Memory B cell (primary cell): ENCODE measurements at regions not wholly inside any gene's neighbourhood (a gene's known extent, or its start where the extent isn't known, plus 50 kb on each side); places are given as distances from the start of the nearest gene placed in this dataset.

Experiments used
- ATAC-seq: fragments of 150-1000 bp; cut with Tn5 transposase; 2 replicates; pipeline ENCODE4 v1.10.0; 2021; ENCODE audit warnings: low read depth, mild to moderate bottlenecking, moderate library complexity
- DNase-seq, 2 donors: peaks; one replicate each; pipeline ENCODE4 v3.0.0; 2022; ENCODE audit warnings: low spot score in 2 of 2
- H3K27ac Mint-ChIP-seq: one replicate; pipeline ENCODE4 v1.8.0; 2022; ENCODE audit warnings: mild to moderate bottlenecking, moderate library complexity, mixed read lengths
- H3K27me3 Mint-ChIP-seq: one replicate; pipeline ENCODE4 v1.8.0; 2022; ENCODE audit warnings: mixed read lengths
- H3K36me3 Mint-ChIP-seq: one replicate; pipeline ENCODE4 v1.8.0; 2022; ENCODE audit warnings: mild to moderate bottlenecking, mixed read lengths
- H3K4me1 Mint-ChIP-seq: one replicate; pipeline ENCODE4 v1.8.0; 2022; ENCODE audit warnings: mixed read lengths
- H3K4me3 Mint-ChIP-seq: one replicate; pipeline ENCODE4 v1.8.0; 2022; ENCODE audit warnings: mild to moderate bottlenecking, moderate library complexity, mixed read lengths
- H3K9me3 Mint-ChIP-seq: one replicate; pipeline ENCODE4 v1.8.0; 2022; ENCODE audit warnings: mixed read lengths

DNA sequence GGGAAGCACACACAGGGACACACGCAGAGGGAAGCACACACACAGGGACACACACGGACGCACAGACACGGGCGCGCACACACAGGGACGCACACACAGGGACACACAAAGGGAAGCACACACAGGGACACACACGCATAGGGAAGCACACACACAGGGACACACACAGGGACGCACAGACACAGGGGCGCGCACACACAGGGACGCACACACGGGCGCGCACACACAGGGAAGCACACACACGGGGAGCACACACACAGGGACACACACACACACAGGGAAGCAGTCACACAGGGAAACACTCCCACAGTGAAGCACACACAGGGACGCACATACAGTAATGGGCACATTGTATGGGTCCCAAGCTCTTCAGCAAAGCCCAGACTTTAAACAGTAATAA lies 685.3 kb downstream of the TRIML1 start:
- no peaks in the 10 kb centered on the region for H3K4me1 Mint-ChIP-seq
- H3K4me3 Mint-ChIP-seq, result no peak overlapping the region
- no peaks in the 10 kb centered on the region for H3K27me3 Mint-ChIP-seq
- no peak for DNase-seq
- no peaks in the 10 kb centered on the region for H3K36me3 Mint-ChIP-seq
- H3K27ac Mint-ChIP-seq, result no peak overlapping the region
- H3K9me3 Mint-ChIP-seq, result peaks cover 6% of the 10 kb centered on the region
- no peak for ATAC-seq

GRCh38 chr4:188826393-188826792 lies 687.2 kb downstream of the TRIML1 start:
- Mint-ChIP-seq H3K27ac (no peak overlapping the region), H3K27me3 (no peaks in the 10 kb centered on the region), H3K9me3 (peaks cover 6% of the 10 kb centered on the region), H3K36me3 (no peaks in the 10 kb centered on the region), H3K4me1 (no peaks in the 10 kb centered on the region), H3K4me3 (no peak overlapping the region)
- DNase-seq (no peak), ATAC-seq (no peak)

- Mint-ChIP-seq H3K36me3 (no peaks in the 10 kb centered on the region), H3K4me1 (no peaks in the 10 kb centered on the region), H3K9me3 (peaks cover 6% of the 10 kb centered on the region), H3K4me3 (no peak overlapping the region), H3K27ac (no peak overlapping the region), H3K27me3 (no peaks in the 10 kb centered on the region)
- DNase-seq (no peak), ATAC-seq (no peak)
Observed at GRCh38 chr4:188839704-188840103, 700.5 kb downstream of the TRIML1 start.

- no peak overlapping the region for H3K27ac Mint-ChIP-seq
- H3K4me1 Mint-ChIP-seq, result no peaks in the 10 kb centered on the region
- H3K27me3 Mint-ChIP-seq, result no peaks in the 10 kb centered on the region
- no peak for ATAC-seq
- peaks cover 7% of the 10 kb centered on the region for H3K9me3 Mint-ChIP-seq
- DNase-seq, result no peak
- no peak overlapping the region for H3K4me3 Mint-ChIP-seq
- no peaks in the 10 kb centered on the region for H3K36me3 Mint-ChIP-seq
Observed at GRCh38 chr4:188841523-188841922, 702.3 kb downstream of the TRIML1 start.

GRCh38 chr4:188854436-188854835 lies 715.2 kb downstream of the TRIML1 start:
- Mint-ChIP-seq H3K27ac (no peak overlapping the region), H3K36me3 (no peaks in the 10 kb centered on the region), H3K9me3 (peaks cover 15% of the 10 kb centered on the region), H3K4me3 (no peak overlapping the region), H3K4me1 (no peaks in the 10 kb centered on the region), H3K27me3 (no peaks in the 10 kb centered on the region)
- ATAC-seq (no peak), DNase-seq (no peak)

GRCh38 chr4:188858696-188859095 lies 719.5 kb downstream of the TRIML1 start:
- Mint-ChIP-seq H3K27me3 (no peaks in the 10 kb centered on the region), H3K4me1 (no peaks in the 10 kb centered on the region), H3K36me3 (no peaks in the 10 kb centered on the region), H3K9me3 (peaks cover 14% of the 10 kb centered on the region), H3K27ac (no peak overlapping the region), H3K4me3 (no peak overlapping the region)
- DNase-seq, result no peak
- no peak for ATAC-seq

DNA sequence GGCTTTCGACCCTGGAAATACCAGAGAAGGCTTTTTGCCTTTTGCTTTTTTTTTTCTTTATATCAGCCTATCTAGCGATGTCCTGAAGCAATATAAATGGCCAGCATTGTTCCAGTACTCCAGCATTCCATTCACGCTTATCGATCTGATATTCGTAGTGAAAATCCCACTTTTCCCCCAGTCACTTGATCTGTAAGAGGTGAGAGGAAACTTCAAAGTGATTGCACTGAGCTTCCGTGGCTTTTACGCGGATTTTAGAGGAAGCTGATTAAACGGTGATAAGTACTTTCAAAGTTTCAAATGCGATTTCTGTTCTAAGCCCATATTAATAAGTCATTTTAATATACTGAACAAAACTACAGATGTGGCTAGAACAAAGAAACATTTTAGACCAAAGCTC lies 725.5 kb downstream of the TRIML1 start:
- no peak for DNase-seq
- peaks cover 11% of the 10 kb centered on the region for H3K9me3 Mint-ChIP-seq
- H3K36me3 Mint-ChIP-seq, result no peaks in the 10 kb centered on the region
- ATAC-seq, result no peak
- no peak overlapping the region for H3K27ac Mint-ChIP-seq
- H3K4me1 Mint-ChIP-seq, result no peaks in the 10 kb centered on the region
- no peak overlapping the region for H3K4me3 Mint-ChIP-seq
- no peaks in the 10 kb centered on the region for H3K27me3 Mint-ChIP-seq

DNA sequence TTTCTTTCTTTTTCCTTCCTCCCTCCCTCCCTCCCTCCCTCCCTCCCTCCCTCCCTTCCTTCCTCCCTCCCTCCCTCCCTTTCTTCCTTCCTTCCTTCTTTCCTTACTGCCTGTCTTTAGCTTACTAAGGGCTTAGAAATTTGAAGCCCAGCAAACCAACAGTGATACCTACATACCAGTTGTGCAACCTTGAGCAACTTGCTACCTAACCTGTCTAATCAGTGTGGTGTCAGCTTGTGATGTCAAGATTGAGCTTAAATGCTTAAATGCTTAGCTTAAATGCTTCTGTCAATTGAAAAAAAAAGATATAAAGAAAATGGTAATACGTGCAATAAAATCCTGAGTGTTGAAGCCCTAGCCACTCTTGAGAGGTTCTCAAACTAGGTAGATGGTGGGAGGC lies 728.6 kb downstream of the TRIML1 start:
- H3K4me1 Mint-ChIP-seq, result no peaks in the 10 kb centered on the region
- no peak overlapping the region for H3K27ac Mint-ChIP-seq
- ATAC-seq (no peak), DNase-seq (no peak)
- peaks cover 15% of the 10 kb centered on the region for H3K9me3 Mint-ChIP-seq
- no peaks in the 10 kb centered on the region for H3K36me3 Mint-ChIP-seq
- H3K27me3 Mint-ChIP-seq, result no peaks in the 10 kb centered on the region
- no peak overlapping the region for H3K4me3 Mint-ChIP-seq

DNA sequence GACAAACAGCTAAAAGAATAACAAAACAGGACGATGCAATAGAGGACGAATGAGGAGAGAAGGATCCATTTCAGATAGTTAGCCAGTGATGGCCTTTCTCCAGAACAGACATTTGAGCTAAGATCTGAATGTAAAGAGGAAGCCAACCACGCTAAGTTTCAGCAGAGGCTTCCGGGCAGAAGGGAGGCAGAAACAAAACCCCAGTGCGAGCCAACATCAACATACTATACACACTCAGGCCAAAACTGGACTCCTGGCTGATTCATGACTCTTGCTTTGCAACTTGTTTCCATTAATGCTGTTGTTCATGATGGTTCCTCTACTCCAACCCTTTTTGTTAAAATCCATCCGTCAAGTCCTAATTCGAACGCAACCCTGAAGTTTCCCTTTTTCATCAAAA lies 730.3 kb downstream of the TRIML1 start:
- Mint-ChIP-seq H3K27me3 (no peaks in the 10 kb centered on the region), H3K4me3 (no peak overlapping the region), H3K9me3 (peaks cover 14% of the 10 kb centered on the region), H3K4me1 (no peaks in the 10 kb centered on the region), H3K36me3 (no peaks in the 10 kb centered on the region), H3K27ac (no peak overlapping the region)
- no peak for DNase-seq
- ATAC-seq, result no peak

DNA sequence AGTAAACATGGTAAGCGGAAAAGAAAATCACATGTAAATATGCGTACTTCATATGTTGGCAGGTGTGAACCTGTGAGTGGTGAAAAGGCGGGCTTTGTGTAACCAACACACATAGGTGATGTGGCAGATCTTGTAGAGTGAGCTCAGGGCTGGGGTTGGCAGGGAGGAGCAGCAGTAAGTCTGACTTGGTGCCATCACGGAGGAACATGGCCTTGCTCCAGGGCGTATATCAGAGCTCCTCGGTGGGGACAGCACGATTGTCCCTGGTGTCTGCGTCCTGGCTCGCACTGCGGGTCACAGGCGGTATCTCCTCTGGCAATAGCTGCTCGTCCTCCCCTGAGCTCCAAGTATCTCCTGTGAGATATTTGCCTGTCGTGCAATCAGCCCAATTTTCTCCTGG lies 733.6 kb downstream of the TRIML1 start:
- DNase-seq (no peak), ATAC-seq (no peak)
- Mint-ChIP-seq H3K4me1 (no peaks in the 10 kb centered on the region), H3K27ac (no peak overlapping the region), H3K36me3 (no peaks in the 10 kb centered on the region), H3K9me3 (peaks cover 11% of the 10 kb centered on the region), H3K27me3 (no peaks in the 10 kb centered on the region), H3K4me3 (no peak overlapping the region)

GRCh38 chr4:188876881-188877280 lies 737.6 kb downstream of the TRIML1 start:
- ATAC-seq, result no peak
- Mint-ChIP-seq H3K4me3 (no peak overlapping the region), H3K27me3 (no peaks in the 10 kb centered on the region), H3K36me3 (no peaks in the 10 kb centered on the region), H3K4me1 (no peaks in the 10 kb centered on the region), H3K9me3 (peaks cover 6% of the 10 kb centered on the region), H3K27ac (no peak overlapping the region)
- DNase-seq, result no peak

- Mint-ChIP-seq H3K9me3 (peaks cover 4% of the 10 kb centered on the region), H3K27ac (no peak overlapping the region), H3K4me1 (no peaks in the 10 kb centered on the region), H3K27me3 (no peaks in the 10 kb centered on the region), H3K4me3 (no peak overlapping the region), H3K36me3 (no peaks in the 10 kb centered on the region)
- DNase-seq (no peak), ATAC-seq (no peak)
Observed at GRCh38 chr4:188879598-188879997, 740.4 kb downstream of the TRIML1 start.

- H3K4me1 Mint-ChIP-seq, result no peaks in the 10 kb centered on the region
- ATAC-seq (no peak), DNase-seq (no peak)
- no peak overlapping the region for H3K27ac Mint-ChIP-seq
- peaks cover 9% of the 10 kb centered on the region for H3K9me3 Mint-ChIP-seq
- no peak overlapping the region for H3K4me3 Mint-ChIP-seq
- no peaks in the 10 kb centered on the region for H3K27me3 Mint-ChIP-seq
- H3K36me3 Mint-ChIP-seq, result no peaks in the 10 kb centered on the region
Observed at GRCh38 chr4:188887905-188888304, 748.7 kb downstream of the TRIML1 start.

GRCh38 chr4:188892837-188893236 lies 753.6 kb downstream of the TRIML1 start:
- Mint-ChIP-seq H3K4me1 (no peaks in the 10 kb centered on the region), H3K36me3 (no peaks in the 10 kb centered on the region), H3K4me3 (no peak overlapping the region), H3K9me3 (peaks cover 10% of the 10 kb centered on the region), H3K27me3 (no peaks in the 10 kb centered on the region), H3K27ac (no peak overlapping the region)
- ATAC-seq (no peak), DNase-seq (no peak)

- H3K27ac Mint-ChIP-seq, result no peak overlapping the region
Observed at GRCh38 chr4:188903986-188904385, 764.7 kb downstream of the TRIML1 start.

GRCh38 chr4:188904617-188905016 lies 765.4 kb downstream of the TRIML1 start:
- DNase-seq (no peak), ATAC-seq (no peak)
- Mint-ChIP-seq H3K4me3 (no peak overlapping the region), H3K27me3 (no peaks in the 10 kb centered on the region), H3K4me1 (no peaks in the 10 kb centered on the region), H3K36me3 (no peaks in the 10 kb centered on the region), H3K9me3 (peaks cover 6% of the 10 kb centered on the region), H3K27ac (no peak overlapping the region)

More at GRCh38 chr4:188903986-188904385, 764.7 kb downstream of the TRIML1 start:
- H3K36me3 Mint-ChIP-seq, result no peaks in the 10 kb centered on the region
- H3K4me3 Mint-ChIP-seq, result no peak overlapping the region
- peaks cover 6% of the 10 kb centered on the region for H3K9me3 Mint-ChIP-seq
- no peaks in the 10 kb centered on the region for H3K27me3 Mint-ChIP-seq
- DNase-seq (no peak), ATAC-seq (no peak)
- H3K4me1 Mint-ChIP-seq, result no peaks in the 10 kb centered on the region
